ENCODE measurements at regions not wholly inside any gene's neighbourhood (a gene's known extent, or its start where the extent isn't known, plus 50 kb on each side); places are given as distances from the start of the nearest gene placed in this dataset.

DNA sequence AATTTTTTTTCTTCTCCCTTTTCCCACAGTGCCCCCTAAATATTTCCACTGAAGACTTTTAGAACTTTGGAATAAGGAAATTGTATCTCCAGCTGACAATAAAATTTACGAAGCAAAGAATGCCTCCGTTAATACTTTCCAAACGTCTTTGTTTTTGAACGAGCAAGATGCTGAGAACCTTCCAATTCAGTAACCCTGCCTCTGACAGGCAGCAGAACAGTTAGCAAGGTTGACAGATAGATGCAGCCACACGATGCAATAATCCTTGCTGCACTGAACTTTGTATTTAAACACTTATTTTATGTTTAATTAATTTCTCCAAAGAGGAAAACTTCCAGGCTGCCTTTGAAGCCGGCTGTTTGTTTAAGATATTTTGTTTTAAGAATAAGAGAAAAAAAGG is 71.8 kb upstream of the TSHZ3 start:
- 21 to 34% methylated on average over 6 of the region's 6 CpGs for WGBS, 2 donors
- ATAC-seq (ENCODE audit: low FRiP score in 2 of 2) (no peak), DNase-seq (no peak)
- H3K4me1 ChIP-seq, result no peaks in the 10 kb centered on the region
- TF ChIP-seq POLR2A (IDR thresholded peaks at IDR 0.05) (no peak), EP300 (IDR thresholded peaks at IDR 0.05) (no peak)
- no peak overlapping the region for H3K27ac ChIP-seq
- H3K4me3 ChIP-seq, result no peak overlapping the region
- H3K36me3 ChIP-seq, result no peaks in the 10 kb centered on the region
- H3K9me3 ChIP-seq, result no peaks in the 10 kb centered on the region
- no peaks in the 10 kb centered on the region for H3K27me3 ChIP-seq

DNA sequence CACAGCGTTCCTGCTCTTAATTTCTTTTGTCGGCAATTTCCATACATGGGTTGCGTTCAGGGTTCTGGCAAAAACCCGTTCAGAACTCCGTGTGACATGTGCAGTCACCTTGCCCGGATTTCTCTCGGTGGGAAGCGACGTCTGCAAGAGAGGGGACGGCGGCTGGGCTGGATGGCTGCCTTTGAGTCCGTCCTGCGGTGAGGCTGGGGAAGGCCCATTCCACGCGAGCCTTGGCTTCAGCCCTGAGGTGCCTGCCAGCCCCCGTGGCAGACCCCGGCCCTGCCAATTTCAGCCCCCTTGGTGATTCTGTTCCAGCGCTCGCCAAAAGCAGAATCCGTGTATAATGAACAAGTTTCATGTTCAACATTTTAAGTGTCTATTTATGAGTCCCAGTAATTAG is 72.6 kb upstream of the TSHZ3 start:
- Histone ChIP-seq H3K9me3 (no peaks in the 10 kb centered on the region), H3K4me3 (no peak overlapping the region), H3K4me1 (no peaks in the 10 kb centered on the region), H3K36me3 (no peaks in the 10 kb centered on the region), H3K27me3 (no peaks in the 10 kb centered on the region), H3K27ac (no peak overlapping the region)
- ATAC-seq (ENCODE audit: low FRiP score in 2 of 2), result no peak
- 60 to 84% methylated on average over 18 to 20 of the region's 20 CpGs for WGBS, 2 donors
- DNase-seq, result peak in 1 of 2 donors; percentile 59
- no peak for TF ChIP-seq POLR2AphosphoS5 (IDR thresholded peaks at IDR 0.05)

DNA sequence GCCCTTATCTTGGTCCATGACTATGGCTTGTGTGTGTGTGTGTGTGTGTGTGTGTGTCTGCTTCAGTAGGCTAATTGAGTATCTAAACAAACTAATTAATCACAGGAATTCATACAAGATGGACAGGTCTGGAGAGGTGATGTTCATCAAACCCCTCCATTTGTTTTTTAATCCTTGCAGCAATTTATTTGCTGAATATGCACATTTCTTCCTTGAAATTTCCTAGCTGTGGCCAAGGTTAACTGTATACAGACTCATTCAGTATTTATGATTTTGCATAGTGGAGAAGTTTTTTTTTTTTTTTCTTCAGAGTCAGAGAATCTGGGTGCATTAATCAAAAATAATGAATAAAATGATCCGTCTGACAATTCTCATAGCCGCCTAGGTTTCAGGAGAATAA is 74.7 kb upstream of the TSHZ3 start:
- no peak for TF ChIP-seq CTCF (IDR thresholded peaks at IDR 0.05)
- no peak for TF ChIP-seq POLR2AphosphoS5 (IDR thresholded peaks at IDR 0.05)
- TF ChIP-seq POLR2A (IDR thresholded peaks at IDR 0.05), result no peak
- Histone ChIP-seq H3K9me3 (no peaks in the 10 kb centered on the region), H3K27me3 (no peaks in the 10 kb centered on the region), H3K27ac (no peak overlapping the region), H3K4me1 (no peaks in the 10 kb centered on the region), H3K36me3 (no peaks in the 10 kb centered on the region), H3K4me3 (no peak overlapping the region)
- DNase-seq (no peak), ATAC-seq (ENCODE audit: low FRiP score in 2 of 2) (no peak)
- 94 to 97% methylated on average over 2 of the region's 2 CpGs for WGBS, 2 donors

DNA sequence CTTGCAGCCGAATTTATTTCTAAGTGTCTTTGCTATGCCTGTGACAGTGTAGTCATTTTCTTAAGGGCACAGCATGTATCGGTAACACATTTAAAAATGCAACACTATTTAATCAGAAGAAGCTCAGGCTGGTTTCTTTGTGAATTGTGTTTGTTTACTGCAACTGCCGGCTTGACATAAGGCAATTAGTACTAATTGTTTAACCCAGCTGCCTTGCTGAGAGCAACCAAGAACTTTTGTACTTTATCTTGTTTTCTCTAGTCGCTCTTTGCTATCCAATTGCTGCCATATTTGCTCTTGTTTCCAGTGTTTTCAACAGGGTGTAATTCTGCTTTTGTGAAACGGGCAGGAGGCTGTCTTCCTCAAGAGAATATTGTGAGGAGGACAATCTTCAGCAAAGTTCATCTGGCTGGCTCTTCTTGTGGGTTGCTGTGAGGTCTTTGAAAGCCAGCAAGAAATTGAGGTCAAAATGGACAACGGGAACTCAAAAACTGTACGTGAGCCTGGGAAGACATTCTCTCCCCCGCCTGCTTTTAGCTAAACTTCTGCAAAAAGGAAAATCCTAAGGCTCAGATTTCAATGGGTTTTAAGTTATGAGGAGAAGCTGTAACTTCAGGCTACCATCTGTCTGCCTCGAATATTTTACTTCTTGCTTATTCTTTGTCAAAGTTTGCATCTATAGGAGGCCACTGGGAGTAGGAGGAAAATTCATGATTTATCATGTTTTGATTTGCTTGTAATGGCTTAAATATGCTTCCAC is 75.8 kb upstream of the TSHZ3 start:
- H3K4me3 ChIP-seq, result peak overlapping the region in 2 of 4 donors; percentile 1 to 30
- ATAC-seq (ENCODE audit: low FRiP score in 2 of 2) (no peak), DNase-seq (no peak)
- WGBS, 2 donors, result 50 to 54% methylated on average over 9 of the region's 9 CpGs
- H3K4me1 ChIP-seq, result no peaks in the 10 kb centered on the region
- H3K27me3 ChIP-seq, result no peaks in the 10 kb centered on the region
- TF ChIP-seq POLR2A (IDR thresholded peaks at IDR 0.05) (no peak), EP300 (IDR thresholded peaks at IDR 0.05) (no peak), POLR2AphosphoS5 (IDR thresholded peaks at IDR 0.05) (no peak), CTCF (IDR thresholded peaks at IDR 0.05) (no peak)
- H3K27ac ChIP-seq, result no peak overlapping the region
- no peaks in the 10 kb centered on the region for H3K36me3 ChIP-seq
- no peaks in the 10 kb centered on the region for H3K9me3 ChIP-seq

DNA sequence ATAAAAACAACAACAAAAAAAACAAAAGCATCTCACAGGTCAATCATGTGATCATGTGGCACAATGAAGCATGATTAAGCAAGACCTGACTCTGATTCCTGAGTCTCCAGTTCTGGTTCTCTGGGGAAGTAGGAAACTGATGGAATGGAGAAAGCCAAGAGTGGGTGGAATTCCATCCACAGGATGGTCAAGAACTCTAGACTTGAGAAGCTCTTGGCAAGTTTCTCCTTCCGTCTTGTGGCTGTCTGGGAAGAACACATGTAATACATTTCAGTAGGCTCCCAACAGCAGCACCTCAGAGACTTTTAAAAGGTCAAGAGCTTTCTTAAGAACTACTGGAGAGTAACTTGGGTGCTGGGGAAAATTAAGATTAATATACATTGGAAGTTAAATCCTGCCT is 78.6 kb upstream of the TSHZ3 start:
- Histone ChIP-seq H3K4me3 (no peak overlapping the region), H3K27ac (no peak overlapping the region), H3K9me3 (no peaks in the 10 kb centered on the region), H3K36me3 (no peaks in the 10 kb centered on the region), H3K4me1 (no peaks in the 10 kb centered on the region), H3K27me3 (no peaks in the 10 kb centered on the region)
- ATAC-seq (ENCODE audit: low FRiP score in 2 of 2), result no peak
- no peak for DNase-seq
- no peak for TF ChIP-seq EP300 (IDR thresholded peaks at IDR 0.05)
- TF ChIP-seq CTCF (IDR thresholded peaks at IDR 0.05), result no peak
- no peak for TF ChIP-seq POLR2A (IDR thresholded peaks at IDR 0.05)
- no peak for TF ChIP-seq POLR2AphosphoS5 (IDR thresholded peaks at IDR 0.05)
- WGBS, 2 donors, result 56 to 65% methylated on average over 1 of the region's 1 CpG

- Histone ChIP-seq H3K4me1 (no peaks in the 10 kb centered on the region), H3K27ac (no peak overlapping the region), H3K4me3 (no peak overlapping the region), H3K27me3 (no peaks in the 10 kb centered on the region), H3K36me3 (no peaks in the 10 kb centered on the region), H3K9me3 (peaks cover 0 to 3% (median 0%) of the 10 kb centered on the region in 4 donors)
- DNase-seq, result no peak
- no peak for TF ChIP-seq EP300 (IDR thresholded peaks at IDR 0.05)
- no peak for TF ChIP-seq POLR2AphosphoS5 (IDR thresholded peaks at IDR 0.05)
- no peak for TF ChIP-seq POLR2A (IDR thresholded peaks at IDR 0.05)
- no peak for TF ChIP-seq CTCF (IDR thresholded peaks at IDR 0.05)
- 74 to 75% methylated on average over 4 of the region's 4 CpGs for WGBS, 2 donors
- ATAC-seq (ENCODE audit: low FRiP score in 2 of 2), result no peak
Observed at GRCh38 chr19:31430381-31430780, 81.1 kb upstream of the TSHZ3 start.

All from upper lobe of left lung (tissue), 6 donors.